GM18499 (cell line): ENCODE measurements at regions not wholly inside any gene's neighbourhood (a gene's known extent, or its start where the extent isn't known, plus 50 kb on each side); places are given as distances from the start of the nearest gene placed in this dataset.
"Not testable (repeated sequence)": the region's sequence is repeated elsewhere in the genome, so short reads cannot be mapped to it uniquely, and the experiment has no call there.

Source experiments
- ATAC-seq: cut with Tn5 transposase; IDR thresholded peaks from one replicate; pipeline ENCODE4 v1.9.1; 2021; ENCODE audit warnings: moderate number of reproducible peaks; ENCODE audit not compliant: insufficient read depth, unreplicated experiment

- ATAC-seq: not testable (repeated sequence)
Observed at GRCh38 chr6:10074726-10075125, 340.1 kb downstream of the TFAP2A start.

GRCh38 chr6:10073341-10073740 lies 341.5 kb downstream of the TFAP2A start:
- no peak for ATAC-seq

DNA sequence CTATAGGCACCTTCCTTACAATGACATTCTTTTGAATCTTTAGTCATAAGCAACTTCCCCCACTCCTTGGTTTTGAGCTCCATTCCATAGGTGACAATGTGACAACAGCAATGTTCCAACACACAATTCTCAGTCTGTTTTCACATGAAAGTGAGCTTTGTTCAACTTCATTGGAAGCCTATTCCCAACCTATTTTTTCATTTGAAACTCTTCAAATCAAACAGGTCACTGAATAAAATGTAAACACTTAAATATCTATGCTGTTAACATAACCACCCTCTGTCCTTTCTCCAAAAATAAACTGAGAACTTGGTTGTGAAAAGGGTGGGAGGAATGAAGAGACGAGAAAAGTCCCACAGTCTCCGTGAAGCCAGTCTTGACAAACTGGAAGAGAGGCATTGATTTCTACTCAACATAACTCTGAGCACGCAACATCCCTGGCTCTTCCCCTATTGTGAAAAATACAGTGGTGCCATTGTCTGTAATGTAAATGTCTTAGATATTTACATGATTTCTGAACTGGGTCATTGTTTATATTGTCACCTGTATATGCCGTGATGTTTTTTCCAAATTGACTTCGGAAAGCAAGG lies 343.1 kb downstream of the TFAP2A start:
- ATAC-seq: no peak

- no peak for ATAC-seq
Observed at GRCh38 chr6:10060004-10060403, 354.9 kb downstream of the TFAP2A start.

- ATAC-seq: no peak
Observed at GRCh38 chr6:10054672-10055071, 360.2 kb downstream of the TFAP2A start.

- ATAC-seq: no peak
Observed at GRCh38 chr6:10051283-10051682, 363.6 kb downstream of the TFAP2A start.

DNA sequence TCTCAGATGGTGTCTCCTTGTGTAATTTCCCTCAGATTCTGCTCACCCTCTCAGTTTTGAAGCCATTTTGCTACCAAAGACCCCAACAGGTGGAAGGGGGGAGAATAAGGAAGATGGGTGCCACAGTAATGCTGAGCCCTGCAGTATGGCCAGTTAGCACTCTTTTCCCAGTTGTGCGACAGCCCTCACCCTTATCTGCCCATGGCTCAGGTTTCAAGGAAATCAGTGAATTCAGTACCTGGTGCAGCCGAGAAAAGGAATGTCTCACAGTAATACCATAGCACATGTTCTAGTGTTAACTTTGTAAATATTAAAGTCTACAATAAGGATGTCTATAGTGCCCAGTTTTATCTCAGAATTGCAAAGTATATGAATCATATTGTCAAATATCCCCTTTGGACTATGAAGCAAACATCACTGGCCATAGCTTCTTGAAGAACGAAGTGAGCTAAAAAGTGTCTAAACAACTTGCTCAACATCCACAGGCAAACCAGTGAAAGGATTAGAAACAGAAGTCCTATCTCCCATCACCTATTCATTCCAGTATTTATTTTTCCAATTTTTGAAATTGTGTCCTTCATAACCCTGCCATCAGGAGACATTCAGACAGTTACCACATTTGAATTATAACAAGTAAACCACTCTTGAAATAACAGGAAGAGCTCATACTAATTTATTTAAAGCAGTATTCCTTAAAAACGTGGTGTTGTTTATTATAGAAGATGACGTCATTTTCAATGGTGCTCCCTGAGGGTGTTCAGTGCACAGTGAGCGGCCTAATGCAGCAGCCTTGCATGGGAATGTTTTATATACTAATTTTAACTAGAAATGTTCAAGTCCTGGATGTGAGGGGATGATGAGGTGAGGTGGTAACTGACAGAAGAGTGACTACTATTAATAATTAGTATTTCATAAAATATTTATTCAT lies 366.2 kb downstream of the TFAP2A start:
- ATAC-seq: no peak

DNA sequence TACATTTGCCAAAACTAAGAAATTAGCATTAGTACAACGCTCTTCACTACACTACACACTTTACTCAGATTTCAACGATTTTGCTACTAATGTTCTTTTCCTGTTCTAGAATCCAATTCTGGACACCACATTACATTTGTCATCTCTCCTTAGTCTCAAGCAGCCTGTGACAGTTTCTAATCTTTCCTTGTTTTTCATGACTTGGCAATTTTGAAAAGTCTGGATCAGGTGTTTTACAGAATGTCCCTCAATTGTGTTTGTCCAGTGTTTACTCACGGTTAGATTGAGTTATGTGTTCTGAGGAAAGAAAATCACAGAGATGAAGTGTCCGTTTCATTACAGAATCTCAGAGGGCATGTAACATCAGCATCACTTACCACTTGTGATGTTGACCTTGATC lies 372.6 kb downstream of the TFAP2A start:
- no peak for ATAC-seq

- ATAC-seq: no peak
Observed at GRCh38 chr6:10033223-10033829, 381.5 kb downstream of the TFAP2A start.

- ATAC-seq: no peak
Observed at GRCh38 chr6:10031617-10032016, 383.3 kb downstream of the TFAP2A start.

GRCh38 chr6:10030942-10031537 lies 383.8 kb downstream of the TFAP2A start:
- no peak for ATAC-seq

DNA sequence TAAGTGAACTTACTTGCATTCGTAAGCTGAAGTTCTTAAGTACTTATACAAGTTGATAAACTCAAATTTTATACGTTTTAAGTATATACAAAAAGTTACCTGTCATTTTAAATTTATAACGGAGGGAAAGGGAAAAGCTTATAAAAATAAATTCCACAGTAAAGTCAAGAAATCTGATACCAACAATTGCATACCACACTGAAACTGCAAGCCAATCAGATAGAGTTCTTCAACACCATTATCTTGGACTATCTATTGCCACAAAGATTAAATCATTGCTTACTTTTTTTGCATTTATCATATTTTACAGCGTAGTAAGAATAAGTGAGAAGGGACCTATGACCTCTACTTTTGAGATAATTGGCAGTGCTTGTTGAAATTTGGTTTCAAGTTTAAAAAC lies 386.7 kb downstream of the TFAP2A start:
- no peak for ATAC-seq

- no peak for ATAC-seq
Observed at GRCh38 chr6:10019851-10020250, 395.0 kb downstream of the TFAP2A start.

DNA sequence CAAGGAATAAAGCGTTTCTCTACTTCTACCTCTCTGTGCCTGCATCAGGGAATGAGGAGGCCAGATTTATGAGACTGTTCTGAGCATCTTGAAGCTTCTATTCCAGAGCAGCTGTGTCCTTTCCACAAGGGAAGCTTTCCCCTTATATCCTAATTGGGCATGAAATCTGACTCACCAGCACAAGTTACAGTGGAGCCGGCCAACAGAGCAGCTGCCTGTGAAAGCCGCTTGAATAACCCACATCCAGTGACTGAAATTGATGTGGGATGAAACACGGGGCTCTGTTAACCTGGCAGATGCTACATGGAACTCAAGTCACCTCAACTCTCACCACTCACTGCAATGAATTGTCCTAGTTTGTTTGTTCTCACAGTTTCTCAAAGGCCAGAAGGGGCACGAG lies 400.3 kb downstream of the TFAP2A start:
- no peak for ATAC-seq

DNA sequence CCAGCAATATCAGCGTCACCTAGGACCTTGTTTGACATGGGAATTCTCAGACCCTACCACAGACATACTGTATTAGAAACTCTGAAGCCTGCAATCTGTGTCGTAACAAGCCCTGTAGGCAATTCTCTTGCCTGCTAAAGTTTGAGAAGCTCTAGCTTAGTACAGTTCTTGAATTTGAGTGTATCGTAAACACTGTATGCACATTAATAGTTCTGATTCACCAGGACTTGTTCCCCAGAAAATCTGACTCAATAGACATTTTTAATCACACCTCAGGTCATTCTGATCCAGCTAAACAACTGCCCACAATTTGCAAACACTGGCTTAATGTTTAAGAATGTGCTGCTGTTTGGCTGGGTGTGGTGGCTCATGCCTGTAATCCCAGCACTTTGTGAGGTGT lies 414.3 kb downstream of the TFAP2A start:
- ATAC-seq: no peak

- ATAC-seq: no peak
Observed at GRCh38 chr6:9999796-10000195, 415.1 kb downstream of the TFAP2A start.

DNA sequence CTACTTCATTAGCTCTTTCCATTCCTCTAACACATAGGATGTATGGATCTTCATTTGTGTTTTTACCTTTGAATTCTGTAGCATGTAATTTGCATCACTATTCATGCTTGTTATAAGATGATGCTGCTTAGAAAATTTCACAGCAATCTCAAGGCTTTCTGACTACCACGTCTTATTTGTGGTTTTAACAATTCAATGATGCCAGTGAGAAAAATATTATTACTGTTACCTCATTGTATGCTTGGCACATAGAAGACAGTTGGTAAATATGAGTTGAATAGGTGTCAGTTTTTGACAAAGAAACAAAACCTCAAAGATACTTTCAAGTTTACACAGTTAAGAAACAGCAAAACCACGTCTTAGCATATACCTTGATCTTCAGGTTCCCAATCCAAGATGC lies 428.6 kb downstream of the TFAP2A start:
- ATAC-seq: no peak

DNA sequence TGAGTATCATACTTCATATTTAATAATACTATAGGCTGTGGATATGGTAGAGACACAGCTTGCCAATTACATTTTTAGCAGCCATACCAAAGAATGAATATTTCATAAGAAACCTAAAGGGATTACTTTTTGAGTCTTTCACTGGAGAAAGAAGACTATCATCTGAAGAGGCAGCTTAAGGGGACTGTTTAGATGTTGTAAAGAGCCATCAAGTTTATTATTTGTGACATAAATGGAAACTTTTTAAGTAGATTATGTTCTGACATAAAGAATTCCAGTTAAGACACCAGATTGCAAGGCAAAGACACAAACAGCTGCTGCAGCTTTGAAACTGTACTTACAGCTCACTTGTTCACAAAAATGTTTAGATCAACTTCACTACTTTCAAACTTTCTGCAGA lies 429.4 kb downstream of the TFAP2A start:
- no peak for ATAC-seq

DNA sequence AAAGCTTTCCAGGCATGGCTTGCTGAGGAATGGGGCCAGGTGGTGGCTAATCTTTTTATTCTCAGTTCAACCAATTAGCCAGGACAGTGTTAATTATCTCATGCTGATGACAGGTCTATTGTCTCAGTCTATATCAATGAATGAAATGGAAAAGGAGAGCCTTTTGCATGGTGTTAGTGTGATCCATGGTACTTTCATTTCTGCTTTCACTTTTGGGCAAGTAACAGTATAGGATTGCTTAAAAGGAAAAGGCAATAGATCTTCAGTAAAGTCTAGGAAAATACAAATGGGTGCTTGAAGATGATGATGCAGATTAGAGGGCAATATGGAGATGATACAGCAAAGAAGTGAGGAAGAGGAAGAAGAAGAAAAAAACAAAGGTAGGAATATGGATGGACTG lies 430.3 kb downstream of the TFAP2A start:
- ATAC-seq: no peak

GRCh38 chr6:9983168-9983567 lies 431.7 kb downstream of the TFAP2A start:
- ATAC-seq: no peak

- ATAC-seq: no peak
Observed at GRCh38 chr6:9982215-9982614, 432.7 kb downstream of the TFAP2A start.
